Testis (tissue), 2 donors: ENCODE measurements at regions not wholly inside any gene's neighbourhood (a gene's known extent, or its start where the extent isn't known, plus 50 kb on each side); places are given as distances from the start of the nearest gene placed in this dataset.

Source experiments
- CTCF ChIP-seq, 3 experiments: fragments of 450-650 bp in 2 of 3; fragments of 200-600 bp in 1 of 3; sonication (generic) in 1 of 3; IDR thresholded peaks; one replicate each; pipeline ENCODE4 v1.5.1; 2016 to 2019; ENCODE audit warnings: antibody characterized with exemption in 3 of 3, mild to moderate bottlenecking in 2 of 3, moderate library complexity in 1 of 3
- POLR2A ChIP-seq: fragments of 450-650 bp; IDR thresholded peaks from one replicate; pipeline ENCODE4 v1.6.1; 2017; ENCODE audit warnings: antibody characterized with exemption, mild to moderate bottlenecking, moderate library complexity

- TF ChIP-seq POLR2A (no peak), CTCF (IDR thresholded peaks at IDR 0.05) (no peak)
Measured at GRCh38 chr11:95486466-95486865, 255.5 kb upstream of the SESN3 start.
